H1 (cell line): ENCODE measurements at regions not wholly inside any gene's neighbourhood (a gene's known extent, or its start where the extent isn't known, plus 50 kb on each side); places are given as distances from the start of the nearest gene placed in this dataset.

Source experiments
- CTCF ChIA-PET: fragments of 300-600 bp; sonication (Branson Sonifier 250); formaldehyde crosslinking; loops from one replicate; lab custom pipeline; 2021; ENCODE audit not compliant: partially characterized antibody; lab: Charles Lee
- POLR2A ChIA-PET: fragments of 300-600 bp; sonication (Branson Sonifier 250); formaldehyde crosslinking; loops from one replicate; lab custom pipeline; 2021; ENCODE audit warnings: inconsistent platforms; ENCODE audit not compliant: partially characterized antibody; lab: Charles Lee
- DNase-seq, 2 experiments: peaks; one replicate each; pipeline versions ENCODE4 v3.0.0 to v3.0.0-alpha.2; 2010 to 2022; ENCODE audit warnings: low spot score in 2 of 2, low read depth in 1 of 2, mixed read lengths in 1 of 2
- FAIRE-seq: peaks from 2 replicates; lab custom pipeline; 2011; peaks lifted over from hg19 to GRCh38; lab: Jason Lieb, UNC
- H2AFZ ChIP-seq: 2 replicates; pipeline ENCODE4 v1.8.1; 2012; ENCODE audit warnings: low read length, inconsistent platforms
- H2AK5ac ChIP-seq: 2 replicates; pipeline ENCODE4 v1.6.1; 2013; ENCODE audit warnings: low read depth, low read length
- H2BK120ac ChIP-seq: replicated peaks from 2 replicates; pipeline ENCODE3; 2013; ENCODE audit warnings: low read depth, low read length, inconsistent platforms
- H2BK12ac ChIP-seq: 2 replicates; pipeline ENCODE4 v1.6.1; 2013; ENCODE audit warnings: low read depth, low read length
- H2BK15ac ChIP-seq: 2 replicates; pipeline ENCODE4 v1.6.1; 2013; ENCODE audit warnings: low read length
- H2BK20ac ChIP-seq: 2 replicates; pipeline ENCODE4 v1.6.1; 2013; ENCODE audit warnings: low read length
- H2BK5ac ChIP-seq: 2 replicates; pipeline ENCODE4 v1.6.1; 2013; ENCODE audit warnings: low read depth, low read length
- H3K14ac ChIP-seq: 2 replicates; pipeline ENCODE4 v1.6.1; 2013; ENCODE audit warnings: inconsistent platforms; ENCODE audit not compliant: insufficient read length
- H3K18ac ChIP-seq: 2 replicates; pipeline ENCODE4 v1.6.1; 2013; ENCODE audit warnings: low read length; ENCODE audit errors: extremely low read depth
- H3K23ac ChIP-seq: 2 replicates; pipeline ENCODE4 v1.6.1; 2013; ENCODE audit warnings: inconsistent platforms; ENCODE audit not compliant: insufficient read length
- H3K23me2 ChIP-seq: 2 replicates; pipeline ENCODE4 v1.6.1; 2013; ENCODE audit warnings: low read depth, low read length
- H3K27ac ChIP-seq: 2 replicates; pipeline ENCODE4 v1.6.1; 2011; ENCODE audit warnings: low read depth, low read length, inconsistent platforms
- H3K27me3 ChIP-seq, 4 experiments: replicated peaks in 1 of 4; 1 replicate in 1 of 4; 2 replicates in 3 of 4; pipeline versions ENCODE4 v1.6.1 to v1.8.1; 2011 to 2013; ENCODE audit warnings: low read length in 3 of 4, mild to moderate bottlenecking in 3 of 4, inconsistent platforms in 2 of 4, mixed read lengths in 2 of 4, moderate library complexity in 1 of 4; ENCODE audit not compliant: control insufficient read depth in 3 of 4, insufficient read depth in 3 of 4; ENCODE audit errors: extremely low read depth in 1 of 4
- H3K36me3 ChIP-seq, 4 experiments: 2 replicates each; pipeline versions ENCODE4 v1.6.1 to v1.8.1; 2011 to 2013; ENCODE audit warnings: mild to moderate bottlenecking in 4 of 4, low read length in 3 of 4, moderate library complexity in 2 of 4, control low read depth in 1 of 4, inconsistent platforms in 1 of 4; ENCODE audit not compliant: insufficient read depth in 4 of 4, control insufficient read depth in 2 of 4
- H3K4ac ChIP-seq: replicated peaks from 2 replicates; pipeline ENCODE3; 2013; ENCODE audit warnings: low read length, low read depth, mixed read lengths, inconsistent platforms; ENCODE audit not compliant: insufficient read length
- H3K4me1 ChIP-seq, 4 experiments: replicated peaks in 1 of 4; 1 replicate in 1 of 4; 2 replicates in 3 of 4; pipeline versions ENCODE4 v1.6.1 to v1.8.1; 2011 to 2013; ENCODE audit warnings: low read length in 3 of 4, inconsistent platforms in 2 of 4, mixed read lengths in 1 of 4; ENCODE audit not compliant: insufficient read depth in 4 of 4, control insufficient read depth in 3 of 4
- H3K4me2 ChIP-seq, 2 experiments: 2 replicates each; pipeline versions ENCODE4 v1.6.1 to v1.8.1; 2011 to 2013; ENCODE audit warnings: low read depth in 2 of 2, low read length in 2 of 2, control low read depth in 1 of 2, inconsistent platforms in 1 of 2, mild to moderate bottlenecking in 1 of 2; ENCODE audit not compliant: insufficient read depth in 1 of 2
- H3K4me3 ChIP-seq, 4 experiments: fragments of 200-600, 300-600 bp in 1 of 4; sonication (generic), shearing (Covaris generic), sonication (Bioruptor Twin) in 1 of 4; 2 replicates each; pipeline versions ENCODE4 v1.5.1 to v1.8.1; 2011 to 2016; ENCODE audit warnings: low read length in 4 of 4, low read depth in 3 of 4, control low read depth in 2 of 4, inconsistent platforms in 2 of 4, mild to moderate bottlenecking in 2 of 4, mixed read lengths in 1 of 4, moderate library complexity in 1 of 4; ENCODE audit not compliant: insufficient read depth in 2 of 4; ENCODE audit errors: extremely low read depth in 1 of 4
- H3K56ac ChIP-seq: replicated peaks from 2 replicates; pipeline ENCODE3; 2013; ENCODE audit warnings: low read depth, mild to moderate bottlenecking, mixed read lengths, low read length, inconsistent platforms; ENCODE audit not compliant: insufficient read length
- H3K79me1 ChIP-seq: 2 replicates; pipeline ENCODE4 v1.6.1; 2013; ENCODE audit warnings: low read depth, low read length, control low read depth
- H3K79me2 ChIP-seq, 2 experiments: 2 replicates each; pipeline versions ENCODE4 v1.6.1 to v1.8.1; 2012 to 2013; ENCODE audit warnings: low read length in 2 of 2, mild to moderate bottlenecking in 2 of 2, inconsistent platforms in 1 of 2; ENCODE audit not compliant: insufficient read depth in 2 of 2, control insufficient read depth in 1 of 2
- H3K9ac ChIP-seq, 4 experiments: replicated peaks in 1 of 4; 1 replicate in 1 of 4; 2 replicates in 3 of 4; pipeline versions ENCODE4 v1.6.1 to v1.8.1; 2011 to 2013; ENCODE audit warnings: low read depth in 3 of 4, low read length in 3 of 4, control low read depth in 2 of 4, mild to moderate bottlenecking in 2 of 4, moderate library complexity in 2 of 4, inconsistent platforms in 1 of 4; ENCODE audit errors: extremely low read depth in 1 of 4
- H3K9me3 ChIP-seq, 2 experiments: 2 replicates each; pipeline versions ENCODE4 v1.6.1 to v1.8.1; 2012 to 2013; ENCODE audit warnings: mild to moderate bottlenecking in 2 of 2, moderate library complexity in 2 of 2, control low read depth in 1 of 2, inconsistent platforms in 1 of 2, low read depth in 1 of 2, low read length in 1 of 2, mixed read lengths in 1 of 2; ENCODE audit not compliant: insufficient read depth in 2 of 2
- H4K20me1 ChIP-seq, 2 experiments: replicated peaks in 1 of 2; 2 replicates each; pipeline versions ENCODE3 to v1.8.1; 2011 to 2013; ENCODE audit warnings: inconsistent platforms in 2 of 2, low read length in 2 of 2, mild to moderate bottlenecking in 1 of 2; ENCODE audit not compliant: insufficient read depth in 2 of 2, control insufficient read depth in 1 of 2
- H4K5ac ChIP-seq: 2 replicates; pipeline ENCODE4 v1.6.1; 2013; ENCODE audit warnings: low read length, low read depth, mixed read lengths, inconsistent platforms; ENCODE audit not compliant: insufficient read length
- H4K8ac ChIP-seq: 2 replicates; pipeline ENCODE4 v1.8.0; 2013; ENCODE audit warnings: mild to moderate bottlenecking, moderate library complexity, low read length, inconsistent platforms; ENCODE audit not compliant: insufficient read depth; ENCODE audit errors: extremely low read depth
- H4K91ac ChIP-seq: replicated peaks from 2 replicates; pipeline ENCODE3; 2013; ENCODE audit warnings: low read length, mixed read lengths, inconsistent platforms; ENCODE audit not compliant: insufficient read length
- SIX5 ChIP-seq: IDR thresholded peaks from 2 replicates; pipeline ENCODE4 v1.6.1; 2011; ENCODE audit warnings: mild to moderate bottlenecking, low read depth, low read length
- WGBS, 2 experiments: shearing (Covaris generic) in 1 of 2; methylation state at CpG; one replicate each; pipeline versions ENCODE4 v1.1.6 to v1.1.7; 2013 to 2015; ENCODE audit warnings: low lambda C conversion rate in 2 of 2, mixed read lengths in 2 of 2, inconsistent platforms in 1 of 2, low coverage in 1 of 2, missing lambda C conversion rate in 1 of 2; ENCODE audit not compliant: insufficient replicate concordance in 2 of 2, insufficient coverage in 1 of 2, insufficient read length in 1 of 2; ENCODE audit errors: extremely low coverage in 1 of 2, missing lambda C conversion rate in 1 of 2; 5-methylcytosine and 5-hydroxymethylcytosine counted together

DNA sequence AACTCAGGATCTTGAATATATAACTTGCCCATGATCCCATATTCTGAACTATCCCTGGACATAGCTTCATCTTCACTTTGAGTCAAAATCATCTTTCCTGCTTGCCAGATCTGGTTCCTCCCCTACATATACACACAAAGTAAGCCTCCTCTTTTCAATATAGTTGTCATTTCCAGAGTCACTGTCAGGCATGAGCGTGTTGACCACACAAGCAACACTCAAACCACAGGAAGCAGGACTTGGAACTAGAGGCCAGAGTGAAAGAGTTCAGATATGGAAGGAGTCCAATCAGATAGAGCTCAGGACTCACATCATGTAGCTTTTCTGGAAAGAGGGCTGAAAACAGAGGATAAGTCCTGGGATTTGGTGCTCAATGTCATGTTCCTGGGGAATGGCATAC is 1140.6 kb downstream of the BCL11B start:
- WGBS, 2 experiments, result 76% methylated on average over 1 of the region's 1 CpG; no CpG with 5 or more reads in 1 of the 2 experiments
- no peak for TF ChIP-seq SIX5

More for the DNA sequence above, 1140.6 kb downstream of the BCL11B start:
- H4K8ac ChIP-seq, result no peak overlapping the region
- H3K18ac ChIP-seq, result no peak overlapping the region
- H2AFZ ChIP-seq, result no peak overlapping the region
- H4K20me1 ChIP-seq, result no peaks in the 10 kb centered on the region
- H2BK5ac ChIP-seq, result no peak overlapping the region
- no peak overlapping the region for H2AK5ac ChIP-seq
- H3K9me3 ChIP-seq, result no peaks in the 10 kb centered on the region
- peaks cover 0 to 4% (median under 1%) of the 10 kb centered on the region in 4 experiments; a peak in 5 of 7 replicates for H3K4me1 ChIP-seq
- CTCF ChIA-PET, result interaction anchor here (0.9 to 1.0 kb wide), 3 partner anchors 9 to 679 kb away, joined by 3 read pairs; no protein-coding TSS in a partner anchor
- H3K9ac ChIP-seq, result no peak overlapping the region
- no peak overlapping the region for H3K23ac ChIP-seq
- FAIRE-seq, result no peak
- no peaks in the 10 kb centered on the region for H3K27me3 ChIP-seq
- no peaks in the 10 kb centered on the region for H3K79me1 ChIP-seq
- no peaks in the 10 kb centered on the region for H3K79me2 ChIP-seq
- H3K36me3 ChIP-seq, result no peaks in the 10 kb centered on the region
- H4K5ac ChIP-seq, result no peak overlapping the region
- no peak overlapping the region for H3K56ac ChIP-seq
- no peaks in the 10 kb centered on the region for H3K23me2 ChIP-seq
- no peak overlapping the region for H3K14ac ChIP-seq
- H3K4ac ChIP-seq, result no peak overlapping the region
- no peak overlapping the region for H3K4me3 ChIP-seq
- H2BK15ac ChIP-seq, result no peak overlapping the region
- no peak overlapping the region for H2BK20ac ChIP-seq
- no peak overlapping the region for H4K91ac ChIP-seq
- POLR2A ChIA-PET, result no interaction called here
- no peak overlapping the region for H2BK120ac ChIP-seq
- no peak overlapping the region for H2BK12ac ChIP-seq
- no peak overlapping the region for H3K27ac ChIP-seq
- no peak for DNase-seq
- H3K4me2 ChIP-seq, result no peak overlapping the region
